NT2/D1 (cell line): ENCODE measurements at regions not wholly inside any gene's neighbourhood (a gene's known extent, or its start where the extent isn't known, plus 50 kb on each side); places are given as distances from the start of the nearest gene placed in this dataset.

Experiments
- SUZ12 ChIP-seq: IDR thresholded peaks from 2 replicates; pipeline ENCODE4 v1.6.1; 2011; ENCODE audit not compliant: insufficient read length, insufficient read depth; ENCODE audit errors: extremely low read depth
- ZNF274 ChIP-seq: IDR thresholded peaks from 2 replicates; pipeline ENCODE4 v1.6.1; 2011; ENCODE audit warnings: mild to moderate bottlenecking, low read depth, low read length

DNA sequence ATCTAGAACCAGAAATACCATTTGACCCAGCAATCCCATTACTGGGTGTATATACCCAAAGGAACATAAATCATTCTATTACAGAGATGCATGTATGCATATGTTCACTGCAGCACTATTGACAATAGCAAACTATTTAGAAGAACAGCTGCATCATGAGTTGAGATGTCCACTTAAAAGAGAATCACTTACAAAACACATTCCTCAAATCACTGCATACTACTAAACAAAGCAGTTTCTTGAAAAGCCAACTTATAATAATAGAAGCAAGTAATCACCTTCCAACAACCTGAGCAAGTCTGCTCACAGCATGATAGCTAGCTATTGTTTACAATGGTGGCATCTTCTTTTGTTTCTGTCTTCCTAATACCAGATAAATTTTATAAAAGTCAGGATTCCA, 454.7 kb upstream of the ADAMTS9 start:
- TF ChIP-seq ZNF274: no peak
- no peak for TF ChIP-seq SUZ12
